HG03439 (cell line): ENCODE measurements at regions not wholly inside any gene's neighbourhood (a gene's known extent, or its start where the extent isn't known, plus 50 kb on each side); places are given as distances from the start of the nearest gene placed in this dataset.

Experiments used
- ATAC-seq: cut with Tn5 transposase; IDR thresholded peaks from one replicate; pipeline ENCODE4 v1.9.1; 2021; ENCODE audit warnings: mild to moderate bottlenecking, moderate library complexity; ENCODE audit not compliant: unreplicated experiment

DNA sequence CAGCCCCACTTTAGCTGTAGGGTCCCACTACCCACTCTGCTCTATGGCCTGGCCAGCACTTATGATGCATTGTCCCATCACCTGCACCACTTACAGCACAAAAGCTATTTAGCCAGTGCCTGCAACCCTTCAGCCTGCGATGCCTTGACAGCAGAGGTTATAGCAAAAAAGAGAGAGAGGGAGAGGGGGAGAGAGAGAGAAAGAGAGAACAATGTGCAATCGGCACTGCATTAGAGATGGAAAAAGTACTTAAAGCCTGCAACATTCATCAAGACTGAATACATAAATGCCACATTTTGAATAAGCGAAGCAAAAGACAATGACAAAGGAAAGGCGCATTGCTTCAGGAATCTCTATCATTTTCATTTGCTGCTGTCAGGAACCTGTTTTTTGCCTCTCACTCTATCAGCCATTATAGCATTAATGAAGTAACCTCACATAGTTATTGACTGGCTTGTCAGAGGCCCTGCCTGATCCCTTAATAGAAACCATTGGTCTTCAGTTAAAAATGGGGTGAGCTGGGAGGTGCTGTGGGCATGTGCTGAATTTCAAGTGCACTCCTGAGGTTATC lies 833.1 kb downstream of the BCL11A start:
- ATAC-seq = no peak

DNA sequence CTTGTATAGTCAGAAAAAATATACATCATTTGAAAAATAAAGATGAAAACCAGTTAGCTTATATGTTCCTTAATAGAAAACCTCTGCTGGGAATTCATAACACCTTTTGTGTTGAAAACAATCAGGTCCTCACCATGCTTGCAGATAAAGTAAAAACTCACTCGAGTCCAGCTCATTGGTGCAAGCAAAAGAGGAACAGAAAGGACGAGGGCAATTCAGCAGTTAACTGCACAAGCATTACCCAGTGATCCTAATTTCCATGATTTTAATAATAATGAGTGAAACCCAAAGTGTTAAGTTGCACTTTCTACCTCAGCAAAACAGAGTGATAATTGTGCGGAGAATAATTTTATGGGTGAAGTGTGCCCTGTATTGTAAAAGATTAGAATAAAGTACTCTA lies 839.9 kb downstream of the BCL11A start:
- ATAC-seq = no peak

DNA sequence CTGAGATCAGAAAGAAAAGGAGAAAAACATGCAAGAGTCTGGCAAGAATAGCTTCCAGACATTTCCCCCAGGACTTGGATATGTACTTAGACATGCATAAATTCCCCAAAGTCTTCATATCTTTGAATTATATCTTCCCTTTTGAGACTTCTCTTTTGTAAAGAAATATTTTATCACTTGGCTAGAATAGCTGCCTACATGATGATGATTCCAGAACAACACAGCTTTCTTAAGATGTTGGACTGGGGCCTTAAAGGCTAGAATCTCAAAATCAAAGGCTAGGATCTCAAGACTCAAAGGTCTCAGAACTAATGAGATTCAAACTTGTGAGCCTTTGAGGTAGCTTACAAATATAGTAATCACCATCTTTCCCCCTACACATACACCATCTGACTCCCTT lies 842.3 kb downstream of the BCL11A start:
- no peak for ATAC-seq

DNA sequence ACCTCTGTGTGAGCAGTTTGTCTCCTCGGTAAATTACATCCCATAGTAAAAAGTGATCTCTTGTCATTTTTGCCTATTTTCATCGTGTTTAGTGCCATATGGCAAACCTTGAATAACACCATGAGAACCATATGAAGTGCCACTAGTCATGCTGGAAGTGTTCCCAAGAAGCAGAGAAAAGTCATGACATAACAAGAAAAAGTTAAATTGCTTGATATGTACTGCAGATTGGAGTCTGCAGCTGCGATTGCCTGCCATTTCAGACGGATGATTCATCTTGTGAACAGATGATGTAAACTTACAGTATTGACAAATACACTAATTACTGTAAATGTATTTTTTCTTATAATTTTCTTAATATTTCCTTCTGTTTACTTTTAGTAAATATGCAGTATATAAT lies 846.7 kb downstream of the BCL11A start:
- no peak for ATAC-seq

DNA sequence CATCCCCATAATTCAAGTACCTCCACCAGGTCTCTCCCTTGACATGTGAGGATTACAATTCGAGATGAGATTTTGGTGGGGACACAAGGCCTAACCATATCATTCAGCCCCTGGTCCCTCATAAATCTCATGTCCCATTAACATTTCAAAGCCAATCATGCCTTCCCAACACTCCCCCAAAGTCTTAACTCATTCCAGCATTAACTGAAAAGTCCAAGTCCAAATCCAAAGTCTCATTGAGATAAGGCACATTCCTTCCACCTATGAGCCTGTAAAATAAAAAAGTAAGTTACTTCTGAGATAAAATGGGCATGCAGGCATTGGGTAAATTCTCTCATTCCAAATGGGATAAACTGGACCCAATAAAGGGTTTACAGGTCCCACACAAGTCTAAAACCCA lies 849.7 kb downstream of the BCL11A start:
- ATAC-seq = no peak

DNA sequence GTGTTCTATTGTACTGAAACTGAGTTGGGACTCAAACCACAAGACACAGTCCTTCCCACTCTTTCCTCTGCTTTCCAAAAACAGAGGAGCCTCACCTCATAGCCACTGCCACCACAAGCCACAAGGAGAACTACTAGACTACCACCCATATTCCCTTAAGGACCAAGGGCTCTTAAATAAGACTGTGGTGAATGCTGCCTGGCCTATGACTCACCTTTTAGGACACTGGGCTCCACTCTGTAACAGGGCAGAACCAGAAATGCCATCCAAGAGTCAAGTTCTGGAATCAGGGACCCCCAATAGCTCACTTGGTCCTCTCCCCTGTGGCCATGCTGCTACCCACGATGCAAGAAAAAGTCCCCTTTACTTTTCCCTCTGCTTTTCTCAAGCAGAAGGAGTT lies 851.4 kb downstream of the BCL11A start:
- no peak for ATAC-seq

DNA sequence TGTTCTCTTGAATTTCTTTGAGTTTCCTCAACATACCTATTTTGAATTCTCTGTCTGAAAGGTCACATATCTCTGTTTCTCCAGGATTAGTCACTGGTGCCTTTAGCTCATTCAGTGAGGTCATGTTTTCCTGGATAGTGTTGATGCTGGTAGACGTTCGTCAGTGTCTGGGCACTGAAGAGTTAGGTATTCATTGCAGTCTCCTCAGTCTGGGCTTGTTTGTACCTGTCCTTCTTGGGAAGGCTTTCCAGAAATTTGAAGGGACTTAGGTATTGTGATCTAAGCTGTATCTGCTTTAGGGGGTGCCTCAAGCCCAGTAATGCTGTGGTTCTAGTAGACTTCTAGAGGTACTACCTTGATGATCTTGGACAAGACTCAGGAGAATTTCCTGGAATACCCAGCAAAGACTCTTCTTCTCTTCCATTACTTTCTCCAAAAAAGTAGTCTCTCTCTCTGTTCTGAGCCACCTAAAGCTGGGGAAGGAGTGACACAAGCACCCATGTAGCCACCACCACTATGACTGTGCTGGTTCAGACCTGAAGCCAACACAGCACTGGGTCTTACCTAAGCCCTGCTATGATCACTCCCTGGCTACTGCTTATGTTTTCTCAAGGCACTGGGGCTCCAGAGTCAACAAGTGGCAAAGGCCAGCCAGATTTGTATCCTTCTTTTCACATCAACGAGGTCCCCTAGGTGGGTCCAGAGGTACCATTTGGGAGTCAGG lies 852.0 kb downstream of the BCL11A start:
- no peak for ATAC-seq

DNA sequence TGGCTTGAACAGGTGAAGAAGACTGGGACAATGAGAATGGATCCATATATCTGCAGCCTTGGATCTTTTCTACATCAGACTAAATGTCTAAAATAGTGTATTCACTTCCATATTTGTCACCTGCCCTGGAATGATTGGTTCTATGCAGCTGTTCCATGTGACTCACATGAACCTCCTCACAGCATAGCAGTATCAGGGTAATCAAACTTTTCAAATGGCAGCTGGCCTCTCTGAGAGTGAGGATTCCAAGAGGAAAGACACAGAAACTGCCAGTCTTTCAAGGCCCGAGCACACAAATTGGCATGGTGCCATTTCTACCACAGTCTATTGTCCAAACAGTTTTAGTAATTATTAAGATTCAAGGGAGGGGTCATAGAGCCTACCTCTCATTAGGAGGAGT lies 859.3 kb downstream of the BCL11A start:
- no peak for ATAC-seq

DNA sequence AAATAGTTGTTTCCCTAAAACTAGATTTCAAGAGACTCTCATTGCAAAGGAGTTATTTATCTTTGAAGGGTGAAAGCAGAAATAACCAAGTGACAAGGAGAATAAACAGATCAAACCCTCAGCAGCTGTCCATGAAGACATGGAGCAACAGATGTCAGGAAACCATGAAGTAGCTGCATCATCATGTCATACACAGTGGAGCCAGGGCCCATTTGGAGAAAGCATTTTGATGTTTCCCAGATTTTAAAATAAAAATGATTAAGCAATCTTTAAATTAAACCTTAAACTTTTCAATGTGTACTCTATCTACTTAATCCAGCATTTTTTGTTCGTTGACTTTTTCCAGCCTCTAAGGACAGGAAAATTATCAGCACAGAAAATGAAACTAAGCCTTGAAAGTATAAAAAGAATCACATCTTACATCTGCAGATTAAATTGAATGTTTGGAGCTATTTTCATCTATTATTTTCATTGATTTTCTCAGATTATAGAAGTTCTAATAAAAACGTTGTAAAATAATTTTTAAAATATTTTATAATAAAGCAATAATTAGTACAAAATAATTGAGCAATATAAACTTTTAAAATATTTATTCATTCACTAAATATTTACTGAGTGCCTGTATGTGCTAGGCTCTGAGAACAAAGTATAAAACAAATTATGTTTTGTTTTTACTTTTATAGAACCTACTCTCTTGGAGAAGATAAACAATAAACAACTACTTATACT lies 860.1 kb downstream of the BCL11A start:
- no peak for ATAC-seq

DNA sequence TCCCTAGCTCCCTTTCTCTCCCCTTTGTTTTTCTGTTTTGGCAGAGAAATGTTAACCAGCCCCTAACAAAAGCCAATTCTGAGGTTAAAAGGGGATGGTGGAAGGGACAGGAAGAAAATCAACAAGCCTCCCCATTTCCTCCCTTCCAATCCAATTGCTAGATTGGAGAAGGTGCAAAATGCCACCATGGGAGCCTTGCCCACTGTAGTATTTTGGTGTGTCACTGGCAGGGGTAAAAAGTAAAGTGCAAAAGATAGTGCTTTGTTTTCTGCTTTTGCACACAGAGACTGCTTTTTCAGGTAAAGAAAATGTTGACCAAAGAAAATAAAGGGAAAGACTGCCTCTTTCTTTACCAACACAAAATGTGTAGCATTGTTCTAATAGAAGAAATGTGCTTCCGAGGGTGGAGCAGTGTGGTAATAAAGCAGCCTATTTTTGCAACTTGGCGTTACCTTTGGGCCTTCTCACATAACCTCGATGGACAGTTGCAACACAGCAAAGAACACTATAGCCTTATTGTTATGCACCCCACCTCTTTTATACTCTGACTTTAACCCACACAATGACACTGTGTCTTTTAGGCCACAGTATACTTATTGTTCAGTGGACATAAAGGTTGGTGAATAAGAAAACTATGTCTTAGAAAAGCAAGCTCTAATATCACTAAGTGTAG lies 861.8 kb downstream of the BCL11A start:
- no peak for ATAC-seq

DNA sequence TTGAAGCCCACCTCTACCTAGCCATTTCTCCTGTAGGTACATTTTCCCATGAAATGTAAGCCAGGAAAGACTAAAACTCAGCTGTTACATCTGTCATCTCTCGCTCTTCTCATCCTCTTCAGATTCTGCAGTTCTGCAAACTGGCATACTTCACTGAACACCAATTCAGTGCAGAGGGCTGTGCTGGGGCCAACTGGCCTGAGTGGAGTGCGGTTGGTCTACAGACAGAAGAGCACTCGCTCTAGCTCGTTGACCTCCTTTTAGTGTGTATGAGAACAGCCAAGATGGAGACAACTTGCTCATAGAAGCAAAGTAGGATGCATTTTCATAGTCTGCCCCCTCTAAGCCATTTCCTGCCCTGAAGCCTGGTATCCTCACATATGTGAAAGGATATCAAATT lies 862.6 kb downstream of the BCL11A start:
- no peak for ATAC-seq

DNA sequence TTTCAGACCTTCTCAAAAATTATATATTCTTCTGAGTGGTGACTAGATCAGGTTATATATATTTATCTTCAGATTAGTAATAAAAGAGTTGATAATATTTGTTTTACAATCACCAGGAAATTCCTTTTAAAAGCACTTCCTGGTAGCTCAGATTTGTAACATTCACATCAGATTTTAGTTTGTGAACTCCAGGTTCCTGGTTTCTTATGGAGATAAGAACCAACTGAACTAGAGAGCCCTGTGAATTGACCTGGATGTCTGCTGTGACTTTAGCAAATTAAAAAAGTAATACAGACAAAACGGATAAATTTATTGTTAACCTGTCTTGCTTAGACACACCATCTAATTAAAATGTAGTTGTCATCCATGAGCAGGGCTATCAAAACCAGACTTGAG lies 868.7 kb downstream of the BCL11A start:
- ATAC-seq = no peak

DNA sequence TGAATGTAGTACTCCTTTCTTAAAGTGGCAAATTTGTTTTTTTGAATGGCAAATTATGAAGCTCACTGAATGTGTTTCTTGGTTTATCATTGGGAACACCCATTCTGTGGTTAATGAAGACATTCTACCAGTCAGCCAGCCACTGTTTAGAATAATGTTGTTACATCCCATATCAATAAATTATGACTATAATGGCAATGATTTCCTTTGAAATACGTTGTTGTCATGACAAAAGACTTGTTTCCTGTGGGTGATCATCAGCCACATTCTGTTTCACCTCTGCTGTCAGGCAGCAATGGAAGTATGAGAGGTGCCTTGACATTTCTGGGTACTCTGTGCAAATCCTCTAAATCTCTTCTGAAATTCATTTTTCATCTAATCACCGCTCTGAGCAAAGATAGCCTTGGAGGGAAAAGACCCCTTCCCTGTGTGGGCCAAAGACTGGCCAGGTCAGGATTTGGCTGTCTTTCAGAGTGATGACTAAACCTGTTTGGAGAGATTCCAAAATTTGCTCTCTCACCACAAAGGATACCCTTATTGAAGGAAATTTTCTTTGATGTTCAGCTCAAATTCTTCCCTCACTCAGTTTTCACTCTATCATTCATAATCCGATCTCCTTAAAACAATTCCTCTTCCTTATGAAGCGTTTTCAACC lies 869.2 kb downstream of the BCL11A start:
- ATAC-seq = no peak

DNA sequence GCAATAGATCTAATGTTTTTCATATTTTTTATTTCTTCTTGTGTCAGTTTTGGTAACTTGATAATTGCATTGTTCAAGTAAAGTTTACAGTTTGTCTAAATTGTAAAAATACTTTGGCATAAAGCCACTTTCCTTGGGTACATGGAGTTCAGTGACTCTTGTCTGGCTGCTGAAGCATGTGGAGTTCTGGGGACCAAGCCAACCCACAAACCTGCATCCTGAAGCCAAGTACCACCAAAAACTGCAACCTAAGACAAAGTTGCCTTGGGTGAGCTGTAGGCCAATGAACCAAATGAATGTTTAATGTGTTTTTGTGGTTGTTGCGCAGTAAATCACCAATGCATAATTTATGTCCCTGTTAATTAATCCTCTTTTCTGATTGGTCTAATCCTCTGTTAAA lies 872.6 kb downstream of the BCL11A start:
- ATAC-seq = no peak

DNA sequence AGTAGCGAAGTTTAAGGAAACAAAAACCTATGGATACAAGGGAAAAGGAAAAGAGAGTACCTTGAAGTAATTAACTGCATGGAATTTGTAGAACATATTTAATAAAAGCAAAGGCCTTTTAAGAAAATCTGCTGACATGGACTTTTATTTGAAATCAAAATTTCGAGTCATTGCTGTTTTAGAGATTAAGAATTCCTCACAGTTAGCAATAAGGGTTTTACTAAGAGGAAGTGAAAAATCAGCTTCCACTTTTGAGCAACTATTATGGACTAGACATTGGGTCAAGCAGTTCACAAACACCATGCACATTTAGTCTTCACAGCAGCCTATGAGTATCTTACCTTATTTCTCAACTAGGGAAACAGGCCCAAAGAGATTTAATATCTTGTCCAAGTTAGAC lies 876.3 kb downstream of the BCL11A start:
- ATAC-seq = no peak

DNA sequence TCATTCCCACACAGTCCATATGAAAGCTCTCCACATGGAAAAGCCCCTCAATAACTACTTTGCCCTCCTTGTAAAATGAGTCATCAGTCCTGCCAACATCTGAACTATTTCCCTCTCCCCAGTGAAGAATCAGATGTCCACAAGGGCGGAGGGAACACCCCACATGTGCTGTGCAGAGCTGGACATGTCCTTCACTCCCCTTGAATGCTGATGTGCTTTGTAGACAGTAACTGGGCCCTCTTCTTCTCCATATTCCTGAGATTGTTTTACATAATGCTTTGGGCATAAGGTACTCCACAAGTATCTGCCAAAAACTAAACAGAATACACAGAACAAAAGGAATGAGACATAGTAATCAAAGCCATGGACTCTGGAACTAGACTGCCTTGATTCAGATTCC lies 879.4 kb downstream of the BCL11A start:
- no peak for ATAC-seq

DNA sequence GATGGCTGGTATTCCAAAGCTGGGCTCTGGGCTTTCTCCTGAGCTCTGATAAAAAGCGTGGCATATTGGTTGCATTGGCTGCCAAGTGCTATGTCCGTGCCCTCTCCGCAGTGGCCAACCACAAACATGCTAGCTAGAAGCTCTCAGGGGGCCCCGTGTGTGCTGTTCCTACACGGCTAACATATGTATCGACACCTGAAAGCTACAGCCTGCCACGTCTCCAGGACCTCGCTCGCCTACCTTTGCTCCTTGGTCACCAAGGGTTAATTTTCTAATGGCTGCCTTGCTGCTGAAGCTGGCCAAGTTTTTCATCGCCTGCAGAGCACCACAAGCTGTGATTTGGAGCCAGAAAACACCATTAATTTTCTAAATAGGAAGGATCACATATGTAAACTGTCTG lies 888.4 kb downstream of the BCL11A start:
- ATAC-seq = no peak

DNA sequence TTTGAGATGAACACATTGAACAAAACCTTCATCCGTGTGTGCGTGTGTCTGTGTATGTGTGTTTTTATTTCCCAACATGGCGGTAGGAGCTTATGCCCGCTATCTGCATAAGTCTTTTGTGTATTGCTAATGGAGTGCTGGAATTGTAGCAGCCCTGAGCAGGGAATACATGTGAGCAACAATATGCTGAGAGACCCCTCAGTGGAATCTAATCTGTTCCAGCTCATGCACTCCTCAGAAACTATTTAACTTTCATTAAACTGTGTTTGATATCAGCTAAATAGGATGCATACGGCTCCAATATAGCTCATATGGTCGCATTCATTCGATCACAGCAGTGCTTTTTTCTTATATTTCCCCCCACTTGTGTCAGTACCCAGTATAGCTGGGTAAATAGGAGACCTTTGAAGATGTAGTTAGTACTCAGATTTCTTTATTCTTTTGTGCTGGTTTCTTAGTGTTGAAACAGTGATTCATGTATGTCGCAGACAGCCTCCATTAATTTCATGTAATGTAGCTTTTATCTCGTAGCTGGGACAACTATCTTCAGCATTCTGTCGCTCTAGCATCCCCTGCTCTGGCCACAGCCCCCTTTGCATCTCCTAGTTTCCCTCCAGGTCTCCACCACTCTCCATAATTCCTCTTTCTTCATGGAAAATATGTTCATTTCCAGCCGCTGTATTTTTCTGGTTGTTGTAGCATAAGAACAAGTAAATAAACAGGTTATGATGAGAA lies 891.2 kb downstream of the BCL11A start:
- no peak for ATAC-seq

DNA sequence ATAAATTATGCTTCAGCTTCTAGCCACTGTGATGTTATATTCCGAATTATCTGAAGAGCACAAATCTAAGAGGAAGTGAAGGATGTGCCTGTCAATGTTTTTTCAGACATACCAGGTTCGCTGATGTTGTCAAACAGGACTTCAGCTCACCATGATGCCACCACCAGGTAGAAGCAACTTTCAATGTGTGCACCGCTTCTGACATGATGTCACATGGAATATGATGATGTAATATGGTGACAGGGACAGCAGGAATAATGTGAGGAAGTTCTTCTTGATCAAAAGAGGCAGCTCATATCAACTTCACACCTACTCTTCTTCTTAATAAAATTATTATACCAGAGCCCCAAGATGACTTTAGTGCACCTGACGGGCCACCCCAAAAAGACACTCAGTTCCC lies 893.2 kb downstream of the BCL11A start:
- no peak for ATAC-seq

DNA sequence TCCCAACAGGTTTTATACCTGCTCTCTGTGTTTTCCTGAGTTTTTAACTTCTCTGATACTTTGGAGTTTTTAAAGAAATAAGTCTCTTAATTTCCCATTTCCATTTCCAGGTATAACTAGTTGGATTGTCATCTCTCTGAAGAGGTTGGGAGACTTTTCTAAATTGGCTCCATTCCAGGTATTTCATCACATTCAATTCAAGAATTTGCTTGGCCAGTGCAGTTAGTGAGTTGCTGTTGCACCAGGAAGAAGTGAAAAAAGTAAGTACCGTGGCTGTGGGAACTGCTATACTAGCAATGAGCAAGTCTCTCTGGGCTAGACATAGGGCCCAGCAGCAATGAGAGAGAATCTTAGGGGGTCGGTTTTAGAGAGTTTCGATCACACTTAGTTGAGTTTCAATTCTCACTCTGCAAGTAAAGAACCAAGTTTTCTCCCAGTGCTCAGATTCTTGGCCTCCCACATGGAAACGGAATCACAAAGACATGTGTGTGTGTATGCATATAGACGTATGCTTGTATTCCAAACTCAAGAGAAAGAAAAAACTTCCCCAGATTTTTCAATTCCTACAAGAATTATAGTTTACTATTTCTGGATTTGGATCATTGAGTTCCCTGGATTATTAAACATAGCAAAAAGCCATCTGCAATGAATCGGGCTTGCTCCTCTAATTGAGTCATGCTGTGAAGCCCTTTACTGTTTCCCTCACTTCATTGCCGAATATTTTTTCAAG lies 894.4 kb downstream of the BCL11A start:
- ATAC-seq = no peak
